A549 (cell line): ENCODE measurements at regions not wholly inside any gene's neighbourhood (a gene's known extent, or its start where the extent isn't known, plus 50 kb on each side); places are given as distances from the start of the nearest gene placed in this dataset.

ENCODE experiments used
- ATAC-seq, 2 experiments: fragments of 200-7000 bp in 1 of 2; fragments of >200 bp in 1 of 2; cut with Nextera tagmentation in 1 of 2; cut with Tn5 transposase in 1 of 2; 3 replicates each; pipeline versions ENCODE4 v1.8.0 to v1.9.1; 2018 to 2020; ENCODE audit warnings: mild to moderate bottlenecking in 1 of 2, moderate library complexity in 1 of 2
- CTCF ChIA-PET: fragments of 300-600 bp; sonication (Branson Sonifier 250); formaldehyde crosslinking; extraction: SDS; loops from one replicate; lab custom pipeline; 2021; ENCODE audit warnings: antibody characterized with exemption, inconsistent platforms; lab: Yijun Ruan, JAX
- POLR2A ChIA-PET: fragments of 350-600 bp; formaldehyde crosslinking; extraction: SDS; loops from one replicate; lab custom pipeline; 2021; ENCODE audit warnings: antibody characterized with exemption, inconsistent platforms; lab: Yijun Ruan, JAX
- DNase-seq, 2 experiments: peaks; one replicate each; pipeline versions ENCODE4 v3.0.0 to v3.0.0-alpha.2; 2011 to 2016; ENCODE audit warnings: low read depth in 1 of 2, low spot score in 1 of 2
- FAIRE-seq: peaks from 2 replicates; lab custom pipeline; 2011; peaks lifted over from hg19 to GRCh38; lab: Jason Lieb, UNC
- H3K27ac ChIP-seq, 2 experiments: fragments of >200 bp; sonication (Bioruptor Twin); formaldehyde crosslinking; 3 replicates each; pipeline ENCODE4 v1.5.1; 2016 to 2017
- H3K4me1 ChIP-seq: fragments of >200 bp; sonication (Bioruptor Twin); formaldehyde crosslinking; 3 replicates; pipeline ENCODE4 v1.6.1; 2016
- H3K4me2 ChIP-seq: fragments of >200 bp; sonication (Bioruptor Twin); formaldehyde crosslinking; 3 replicates; pipeline ENCODE4 v1.6.1; 2016
- H3K4me3 ChIP-seq: fragments of >200 bp; sonication (Bioruptor Twin); formaldehyde crosslinking; 3 replicates; pipeline ENCODE4 v1.5.1; 2016
- H3K9me3 ChIP-seq: fragments of >200 bp; sonication (Bioruptor Twin); formaldehyde crosslinking; 3 replicates; pipeline ENCODE4 v1.6.1; 2016
- BHLHE40 ChIP-seq: IDR thresholded peaks from 2 replicates; pipeline ENCODE4 v1.6.1; 2012; ENCODE audit warnings: low read depth, low read length, inconsistent platforms
- CBX2 ChIP-seq: fragments of 200-600 bp; sonication (generic); IDR thresholded peaks from 2 replicates; pipeline ENCODE4 v1.6.1; 2016; ENCODE audit warnings: low read depth, mild to moderate bottlenecking, borderline replicate concordance
- CBX8 ChIP-seq: fragments of 200-600 bp; sonication (generic); IDR thresholded peaks from 2 replicates; pipeline ENCODE4 v1.6.1; 2016
- CEBPB ChIP-seq, 2 experiments: fragments of >200 bp in 1 of 2; sonication (Bioruptor Twin) in 1 of 2; formaldehyde crosslinking in 1 of 2; IDR thresholded peaks; 2 replicates each; pipeline ENCODE4 v1.6.1; 2012 to 2016
- CHD2 ChIP-seq: fragments of 150-350 bp; IDR thresholded peaks from 2 replicates; pipeline ENCODE4 v1.6.1; 2014; ENCODE audit warnings: low read length; ENCODE audit not compliant: partially characterized antibody
- CHD4 ChIP-seq: fragments of 200-600 bp; sonication (generic); IDR thresholded peaks from 2 replicates; pipeline ENCODE4 v1.6.1; 2016; ENCODE audit warnings: antibody characterized with exemption, mild to moderate bottlenecking, borderline replicate concordance
- EHF ChIP-seq: fragments of 250-450 bp; sonication (Bioruptor Pico); IDR thresholded peaks from 2 replicates; pipeline ENCODE4 v1.5.0; 2020; ENCODE audit warnings: mild to moderate bottlenecking
- FOSL2 ChIP-seq, 2 experiments: fragments of 450-650 bp in 1 of 2; fragments of >200 bp in 1 of 2; sonication (Bioruptor Twin) in 1 of 2; formaldehyde crosslinking; IDR thresholded peaks; 2 replicates each; pipeline versions ENCODE4 v1.5.0 to v1.6.1; 2016 to 2020; ENCODE audit warnings: mild to moderate bottlenecking in 1 of 2, moderate library complexity in 1 of 2
- FOXS1 ChIP-seq: fragments of 250-450 bp; sonication (Bioruptor Pico); IDR thresholded peaks from 2 replicates; pipeline ENCODE4 v1.5.0; 2020; ENCODE audit warnings: mild to moderate bottlenecking, moderate library complexity
- HEYL ChIP-seq: fragments of 250-450 bp; sonication (Bioruptor Pico); IDR thresholded peaks from 2 replicates; pipeline ENCODE4 v1.8.0; 2021; ENCODE audit warnings: mild to moderate bottlenecking, moderate library complexity
- JUN ChIP-seq, 2 experiments: fragments of >200 bp; sonication (Bioruptor Twin); formaldehyde crosslinking; IDR thresholded peaks; 2 replicates in 1 of 2; 3 replicates in 1 of 2; pipeline ENCODE4 v1.6.1; 2016 to 2017
- PHF8 ChIP-seq: fragments of 200-600 bp; sonication (generic); IDR thresholded peaks from 2 replicates; pipeline ENCODE4 v1.6.1; 2016; ENCODE audit warnings: low read depth, mild to moderate bottlenecking, antibody characterized with exemption, moderate library complexity, borderline replicate concordance
- RAD21 ChIP-seq, 2 experiments: fragments of >200 bp in 1 of 2; sonication (Bioruptor Twin) in 1 of 2; formaldehyde crosslinking in 1 of 2; IDR thresholded peaks in 1 of 2; conservative IDR thresholded peaks in 1 of 2; 2 replicates in 1 of 2; 3 replicates in 1 of 2; pipeline ENCODE4 v1.6.1; 2012 to 2018; ENCODE audit warnings: inconsistent platforms in 1 of 2
- RCOR1 ChIP-seq: fragments of 150-350 bp; IDR thresholded peaks from 2 replicates; pipeline ENCODE4 v1.6.1; 2014; ENCODE audit warnings: antibody characterized with exemption, low read length, low read depth
- ZC3H11A ChIP-seq: fragments of 450-650 bp; IDR thresholded peaks from 2 replicates; pipeline ENCODE4 v1.6.1; 2014; ENCODE audit warnings: antibody characterized with exemption, mild to moderate bottlenecking
- ZFP36 ChIP-seq: fragments of 450-650 bp; IDR thresholded peaks from 2 replicates; pipeline ENCODE4 v1.6.1; 2014; ENCODE audit warnings: borderline replicate concordance; ENCODE audit not compliant: partially characterized antibody
- WGBS: methylation state at CpG from one replicate; pipeline ENCODE4 v1.1.6; 2017; ENCODE audit errors: missing lambda C conversion rate; 5-methylcytosine and 5-hydroxymethylcytosine counted together
- TF ChIP-seq, protein P1 (sequence below): IDR thresholded peaks from 2 replicates; pipeline ENCODE4 v1.6.1; 2012; ENCODE audit warnings: low read depth, borderline replicate concordance
- TF ChIP-seq, protein P2 (sequence below): fragments of >200 bp; sonication (Bioruptor Twin); formaldehyde crosslinking; IDR thresholded peaks from 3 replicates; pipeline ENCODE4 v1.6.1; 2016
- TF ChIP-seq, protein P3 (sequence below): fragments of >200 bp; sonication (Bioruptor Twin); formaldehyde crosslinking; IDR thresholded peaks from 3 replicates; pipeline ENCODE4 v1.5.1; 2016
- TF ChIP-seq, protein P4 (sequence below): fragments of >200 bp; sonication (Bioruptor Twin); formaldehyde crosslinking; IDR thresholded peaks from 2 replicates; pipeline ENCODE4 v1.6.1; 2016
- TF ChIP-seq, protein P5 (sequence below): fragments of 450-650 bp; IDR thresholded peaks from 2 replicates; pipeline ENCODE4 v1.6.1; 2014; ENCODE audit warnings: antibody characterized with exemption
- TF ChIP-seq, protein P6 (sequence below): IDR thresholded peaks from 2 replicates; pipeline ENCODE4 v1.6.1; 2012
- TF ChIP-seq, protein P7 (sequence below): fragments of 250-450 bp; sonication (Bioruptor Pico); IDR thresholded peaks from 2 replicates; pipeline ENCODE4 v1.5.0; 2021; ENCODE audit warnings: mild to moderate bottlenecking, moderate library complexity, borderline replicate concordance

DNA sequence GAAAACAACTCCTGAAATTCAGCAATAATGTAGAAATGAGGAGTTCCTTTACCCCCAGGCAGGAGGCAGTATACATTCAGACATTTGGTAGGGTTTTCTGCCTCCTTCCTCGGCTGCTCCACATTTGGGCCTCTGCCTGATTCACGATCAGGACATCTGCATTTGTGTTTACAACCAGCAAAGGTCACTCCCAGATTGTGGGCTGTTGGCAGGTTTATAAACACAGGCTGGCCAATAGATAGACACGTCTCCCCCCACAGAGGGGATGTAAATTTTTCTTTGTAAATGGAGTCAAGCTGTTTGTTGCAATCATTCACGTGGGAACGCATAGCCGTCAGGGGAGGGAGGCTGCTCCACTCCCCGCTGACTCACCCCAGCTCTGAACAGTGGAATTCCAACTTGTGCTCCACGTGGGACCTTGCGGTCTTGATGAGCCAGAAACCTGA, 252.1 kb upstream of the N4BP1 start:
- 13% methylated on average over 9 of the region's 9 CpGs for WGBS
- peak in 1 of 2 experiments; percentile 2 for DNase-seq
- FAIRE-seq, result no peak
- Histone ChIP-seq H3K9me3 (no peaks in the 10 kb centered on the region), H3K4me3 (no peak overlapping the region), H3K4me2 (no peak overlapping the region), H3K4me1 (no peaks in the 10 kb centered on the region), H3K27ac (no peak overlapping the region)
- ChIA-PET CTCF (interaction anchor here (0.9 kb wide), 1 partner anchor 14 kb away, joined by 3 read pairs; no protein-coding TSS in a partner anchor), POLR2A (no interaction called here)
- TF ChIP-seq EHF (CRISPR knock-in tag), result no peak
- TF ChIP-seq, protein P1, sequence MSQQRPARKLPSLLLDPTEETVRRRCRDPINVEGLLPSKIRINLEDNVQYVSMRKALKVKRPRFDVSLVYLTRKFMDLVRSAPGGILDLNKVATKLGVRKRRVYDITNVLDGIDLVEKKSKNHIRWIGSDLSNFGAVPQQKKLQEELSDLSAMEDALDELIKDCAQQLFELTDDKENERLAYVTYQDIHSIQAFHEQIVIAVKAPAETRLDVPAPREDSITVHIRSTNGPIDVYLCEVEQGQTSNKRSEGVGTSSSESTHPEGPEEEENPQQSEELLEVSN, result no peak
- TF ChIP-seq RAD21 (conservative IDR thresholded peaks at IDR 0.05 in 1 of 2, IDR thresholded peaks at IDR 0.05 in 1 of 2), result no peak; a peak in 1 of 5 replicates
- TF ChIP-seq, protein P2, sequence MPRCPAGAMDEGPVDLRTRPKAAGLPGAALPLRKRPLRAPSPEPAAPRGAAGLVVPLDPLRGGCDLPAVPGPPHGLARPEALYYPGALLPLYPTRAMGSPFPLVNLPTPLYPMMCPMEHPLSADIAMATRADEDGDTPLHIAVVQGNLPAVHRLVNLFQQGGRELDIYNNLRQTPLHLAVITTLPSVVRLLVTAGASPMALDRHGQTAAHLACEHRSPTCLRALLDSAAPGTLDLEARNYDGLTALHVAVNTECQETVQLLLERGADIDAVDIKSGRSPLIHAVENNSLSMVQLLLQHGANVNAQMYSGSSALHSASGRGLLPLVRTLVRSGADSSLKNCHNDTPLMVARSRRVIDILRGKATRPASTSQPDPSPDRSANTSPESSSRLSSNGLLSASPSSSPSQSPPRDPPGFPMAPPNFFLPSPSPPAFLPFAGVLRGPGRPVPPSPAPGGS, result no peak
- no peak for TF ChIP-seq CBX2
- TF ChIP-seq, protein P3, sequence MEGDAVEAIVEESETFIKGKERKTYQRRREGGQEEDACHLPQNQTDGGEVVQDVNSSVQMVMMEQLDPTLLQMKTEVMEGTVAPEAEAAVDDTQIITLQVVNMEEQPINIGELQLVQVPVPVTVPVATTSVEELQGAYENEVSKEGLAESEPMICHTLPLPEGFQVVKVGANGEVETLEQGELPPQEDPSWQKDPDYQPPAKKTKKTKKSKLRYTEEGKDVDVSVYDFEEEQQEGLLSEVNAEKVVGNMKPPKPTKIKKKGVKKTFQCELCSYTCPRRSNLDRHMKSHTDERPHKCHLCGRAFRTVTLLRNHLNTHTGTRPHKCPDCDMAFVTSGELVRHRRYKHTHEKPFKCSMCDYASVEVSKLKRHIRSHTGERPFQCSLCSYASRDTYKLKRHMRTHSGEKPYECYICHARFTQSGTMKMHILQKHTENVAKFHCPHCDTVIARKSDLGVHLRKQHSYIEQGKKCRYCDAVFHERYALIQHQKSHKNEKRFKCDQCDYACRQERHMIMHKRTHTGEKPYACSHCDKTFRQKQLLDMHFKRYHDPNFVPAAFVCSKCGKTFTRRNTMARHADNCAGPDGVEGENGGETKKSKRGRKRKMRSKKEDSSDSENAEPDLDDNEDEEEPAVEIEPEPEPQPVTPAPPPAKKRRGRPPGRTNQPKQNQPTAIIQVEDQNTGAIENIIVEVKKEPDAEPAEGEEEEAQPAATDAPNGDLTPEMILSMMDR, result no peak
- TF ChIP-seq, protein P4, sequence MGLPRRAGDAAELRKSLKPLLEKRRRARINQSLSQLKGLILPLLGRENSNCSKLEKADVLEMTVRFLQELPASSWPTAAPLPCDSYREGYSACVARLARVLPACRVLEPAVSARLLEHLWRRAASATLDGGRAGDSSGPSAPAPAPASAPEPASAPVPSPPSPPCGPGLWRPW, result no peak
- TF ChIP-seq ZC3H11A, result no peak
- TF ChIP-seq HEYL, result no peak
- TF ChIP-seq, protein P5, sequence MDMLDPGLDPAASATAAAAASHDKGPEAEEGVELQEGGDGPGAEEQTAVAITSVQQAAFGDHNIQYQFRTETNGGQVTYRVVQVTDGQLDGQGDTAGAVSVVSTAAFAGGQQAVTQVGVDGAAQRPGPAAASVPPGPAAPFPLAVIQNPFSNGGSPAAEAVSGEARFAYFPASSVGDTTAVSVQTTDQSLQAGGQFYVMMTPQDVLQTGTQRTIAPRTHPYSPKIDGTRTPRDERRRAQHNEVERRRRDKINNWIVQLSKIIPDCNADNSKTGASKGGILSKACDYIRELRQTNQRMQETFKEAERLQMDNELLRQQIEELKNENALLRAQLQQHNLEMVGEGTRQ, result no peak
- TF ChIP-seq CEBPB (IDR thresholded peaks at IDR 0.05), result no peak
- ATAC-seq, result no peak

DNA sequence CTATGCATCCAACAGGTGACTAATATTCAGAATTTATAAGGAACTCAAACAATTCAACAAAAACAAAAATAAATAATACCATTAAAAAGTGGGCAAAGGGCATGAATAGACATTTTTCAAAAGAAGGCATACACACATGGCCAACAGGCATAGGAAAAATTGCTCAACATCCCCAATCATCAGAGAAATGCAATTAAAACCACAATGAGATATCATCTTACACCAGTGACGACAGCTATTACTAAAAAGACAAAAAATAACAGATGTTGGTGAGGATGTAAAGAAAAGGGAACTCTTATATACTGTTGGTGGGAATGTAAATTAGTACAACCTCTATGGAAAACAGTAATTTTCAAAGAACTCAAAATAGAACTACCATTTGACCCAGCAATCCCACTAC, 250.4 kb upstream of the N4BP1 start:
- Histone ChIP-seq H3K4me3 (no peak overlapping the region), H3K27ac (no peak overlapping the region)
- no peak for TF ChIP-seq FOSL2 (IDR thresholded peaks at IDR 0.05)
- TF ChIP-seq FOSL2 (CRISPR knock-in tag; IDR thresholded peaks at IDR 0.05), result no peak
- TF ChIP-seq, protein P6, sequence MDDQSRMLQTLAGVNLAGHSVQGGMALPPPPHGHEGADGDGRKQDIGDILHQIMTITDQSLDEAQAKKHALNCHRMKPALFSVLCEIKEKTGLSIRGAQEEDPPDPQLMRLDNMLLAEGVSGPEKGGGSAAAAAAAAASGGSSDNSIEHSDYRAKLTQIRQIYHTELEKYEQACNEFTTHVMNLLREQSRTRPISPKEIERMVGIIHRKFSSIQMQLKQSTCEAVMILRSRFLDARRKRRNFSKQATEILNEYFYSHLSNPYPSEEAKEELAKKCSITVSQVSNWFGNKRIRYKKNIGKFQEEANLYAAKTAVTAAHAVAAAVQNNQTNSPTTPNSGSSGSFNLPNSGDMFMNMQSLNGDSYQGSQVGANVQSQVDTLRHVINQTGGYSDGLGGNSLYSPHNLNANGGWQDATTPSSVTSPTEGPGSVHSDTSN, result no peak
- no peak for TF ChIP-seq RCOR1
- TF ChIP-seq, protein P7, sequence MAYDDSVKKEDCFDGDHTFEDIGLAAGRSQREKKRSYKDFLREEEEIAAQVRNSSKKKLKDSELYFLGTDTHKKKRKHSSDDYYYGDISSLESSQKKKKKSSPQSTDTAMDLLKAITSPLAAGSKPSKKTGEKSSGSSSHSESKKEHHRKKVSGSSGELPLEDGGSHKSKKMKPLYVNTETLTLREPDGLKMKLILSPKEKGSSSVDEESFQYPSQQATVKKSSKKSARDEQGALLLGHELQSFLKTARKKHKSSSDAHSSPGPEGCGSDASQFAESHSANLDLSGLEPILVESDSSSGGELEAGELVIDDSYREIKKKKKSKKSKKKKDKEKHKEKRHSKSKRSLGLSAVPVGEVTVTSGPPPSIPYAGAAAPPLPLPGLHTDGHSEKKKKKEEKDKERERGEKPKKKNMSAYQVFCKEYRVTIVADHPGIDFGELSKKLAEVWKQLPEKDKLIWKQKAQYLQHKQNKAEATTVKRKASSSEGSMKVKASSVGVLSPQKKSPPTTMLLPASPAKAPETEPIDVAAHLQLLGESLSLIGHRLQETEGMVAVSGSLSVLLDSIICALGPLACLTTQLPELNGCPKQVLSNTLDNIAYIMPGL (CRISPR knock-in tag), result no peak
- no peak for TF ChIP-seq HEYL
- no peak for TF ChIP-seq JUN (IDR thresholded peaks at IDR 0.05)
- TF ChIP-seq CHD2, result no peak
- no peak for TF ChIP-seq CBX8
- TF ChIP-seq BHLHE40, result no peak
- no peak for TF ChIP-seq ZFP36
- TF ChIP-seq, protein P1, result no peak
- TF ChIP-seq FOXS1 (CRISPR knock-in tag), result no peak
- TF ChIP-seq PHF8, result no peak
- no peak for TF ChIP-seq CHD4
- TF ChIP-seq, all 56 proteins: peak for 0
- no peak for DNase-seq
- Histone ChIP-seq H3K4me1 (no peaks in the 10 kb centered on the region), H3K9me3 (no peaks in the 10 kb centered on the region), H3K4me2 (no peak overlapping the region)
- WGBS, result 0% methylated on average over 1 of the region's 1 CpG
- no peak for FAIRE-seq
- no peak for ATAC-seq
- POLR2A ChIA-PET, result no interaction called here
- CTCF ChIA-PET, result no interaction called here
